Nephron (organoid): ENCODE measurements at regions not wholly inside any gene's neighbourhood (a gene's known extent, or its start where the extent isn't known, plus 50 kb on each side); places are given as distances from the start of the nearest gene placed in this dataset.

Source experiments
- H3K27ac Mint-ChIP-seq, 3 experiments: 2 replicates each; pipeline ENCODE4 v1.8.0; 2020; ENCODE audit warnings: mixed read lengths in 3 of 3, mild to moderate bottlenecking in 2 of 3, moderate library complexity in 1 of 3
- H3K27me3 Mint-ChIP-seq: 2 replicates; pipeline ENCODE4 v1.8.0; 2021; ENCODE audit warnings: low read depth, mild to moderate bottlenecking, moderate library complexity, mixed read lengths
- H3K36me3 Mint-ChIP-seq: 2 replicates; pipeline ENCODE4 v1.8.0; 2020; ENCODE audit warnings: low read depth, mixed read lengths
- H3K4me1 Mint-ChIP-seq: 2 replicates; pipeline ENCODE4 v1.8.0; 2020; ENCODE audit warnings: mixed read lengths
- H3K4me3 Mint-ChIP-seq, 3 experiments: 2 replicates each; pipeline ENCODE4 v1.8.0; 2020; ENCODE audit warnings: mild to moderate bottlenecking in 3 of 3, mixed read lengths in 3 of 3, moderate library complexity in 2 of 3
- H3K9me3 Mint-ChIP-seq: 2 replicates; pipeline ENCODE4 v1.8.0; 2020; ENCODE audit warnings: mixed read lengths
- TF ChIP-seq, protein P1 (sequence below), 3 experiments: fragments of 200-600 bp; sonication (generic); IDR thresholded peaks; one replicate each; pipeline ENCODE4 v1.5.0; 2021; ENCODE audit warnings: antibody characterized with exemption in 3 of 3; ENCODE audit not compliant: unreplicated experiment in 3 of 3

DNA sequence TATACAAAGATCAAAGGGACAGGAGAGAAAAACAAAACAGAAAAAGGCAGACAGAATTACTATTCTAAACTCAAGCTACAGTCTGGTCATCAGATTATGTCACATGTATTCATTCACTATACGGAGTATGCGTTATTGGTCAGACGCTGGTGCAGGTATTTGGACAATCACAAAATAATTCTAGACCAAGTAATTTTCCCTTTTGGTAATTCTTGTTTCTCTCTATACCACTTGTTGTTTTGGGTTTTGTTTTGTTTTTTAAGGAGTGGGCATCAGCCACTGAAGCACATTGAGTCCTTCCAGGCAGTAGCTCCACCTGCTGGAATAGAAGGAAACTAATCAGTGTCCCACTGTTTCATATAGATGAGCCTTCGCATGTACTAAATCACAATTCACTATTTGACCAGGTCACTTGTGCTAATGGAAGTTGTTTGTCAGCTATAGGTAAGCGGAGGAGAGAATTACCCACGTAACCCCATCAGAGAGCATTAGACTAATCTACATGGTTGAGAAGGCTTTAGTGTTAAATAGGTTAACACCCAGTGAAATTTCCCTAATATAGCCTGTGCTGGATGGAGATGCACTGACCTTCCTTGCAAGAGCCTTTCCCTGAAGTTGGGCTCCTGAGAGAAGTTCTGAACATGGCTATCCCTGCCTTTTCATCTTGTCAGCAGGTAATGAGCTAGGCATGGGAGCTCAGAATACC is 77.9 kb downstream of the TNFAIP3 start:
- TF ChIP-seq, protein P1, sequence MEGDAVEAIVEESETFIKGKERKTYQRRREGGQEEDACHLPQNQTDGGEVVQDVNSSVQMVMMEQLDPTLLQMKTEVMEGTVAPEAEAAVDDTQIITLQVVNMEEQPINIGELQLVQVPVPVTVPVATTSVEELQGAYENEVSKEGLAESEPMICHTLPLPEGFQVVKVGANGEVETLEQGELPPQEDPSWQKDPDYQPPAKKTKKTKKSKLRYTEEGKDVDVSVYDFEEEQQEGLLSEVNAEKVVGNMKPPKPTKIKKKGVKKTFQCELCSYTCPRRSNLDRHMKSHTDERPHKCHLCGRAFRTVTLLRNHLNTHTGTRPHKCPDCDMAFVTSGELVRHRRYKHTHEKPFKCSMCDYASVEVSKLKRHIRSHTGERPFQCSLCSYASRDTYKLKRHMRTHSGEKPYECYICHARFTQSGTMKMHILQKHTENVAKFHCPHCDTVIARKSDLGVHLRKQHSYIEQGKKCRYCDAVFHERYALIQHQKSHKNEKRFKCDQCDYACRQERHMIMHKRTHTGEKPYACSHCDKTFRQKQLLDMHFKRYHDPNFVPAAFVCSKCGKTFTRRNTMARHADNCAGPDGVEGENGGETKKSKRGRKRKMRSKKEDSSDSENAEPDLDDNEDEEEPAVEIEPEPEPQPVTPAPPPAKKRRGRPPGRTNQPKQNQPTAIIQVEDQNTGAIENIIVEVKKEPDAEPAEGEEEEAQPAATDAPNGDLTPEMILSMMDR (IDR thresholded peaks at IDR 0.05; ENCODE audit: unreplicated experiment in 3 of 3), result peak; percentile 78 to 84 (median 78)
- Mint-ChIP-seq H3K4me1 (peaks cover 9% of the 10 kb centered on the region), H3K27ac (no peak overlapping the region), H3K27me3 (peaks cover 7% of the 10 kb centered on the region), H3K4me3 (no peak overlapping the region), H3K36me3 (no peaks in the 10 kb centered on the region), H3K9me3 (peaks cover 3% of the 10 kb centered on the region)

DNA sequence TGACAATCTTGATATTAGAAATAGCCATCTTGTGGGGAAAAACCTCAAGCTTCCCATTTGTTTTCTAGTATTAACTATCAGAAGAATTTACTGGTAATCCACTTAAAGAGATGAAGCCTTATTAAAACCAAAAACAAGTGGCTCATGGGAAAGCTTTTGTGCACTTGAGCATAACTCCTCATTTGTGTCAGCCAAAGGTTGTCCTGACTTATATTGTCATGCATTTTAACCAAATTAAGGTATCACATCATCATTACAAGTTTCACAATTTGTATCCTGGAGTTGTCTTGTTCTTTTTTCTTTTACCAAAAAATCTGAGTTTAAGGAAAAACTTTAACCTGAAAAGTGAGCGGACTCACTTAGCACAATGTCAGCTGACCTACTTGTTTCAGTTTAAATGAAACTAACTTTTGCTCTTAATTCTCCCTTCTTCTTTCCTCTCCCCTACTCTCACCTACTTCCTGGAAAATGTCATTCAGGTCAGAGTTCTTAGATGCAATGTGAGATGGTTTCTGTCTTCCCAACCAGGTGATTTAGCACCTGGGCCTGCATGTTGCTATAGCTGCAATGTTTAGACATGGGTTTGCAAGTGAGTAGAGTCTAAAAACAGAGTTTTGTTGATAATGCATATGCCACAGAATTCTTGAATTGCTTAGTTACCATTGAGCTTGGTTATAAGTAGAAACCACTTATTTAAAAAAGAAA is 82.8 kb downstream of the TNFAIP3 start:
- H3K9me3 Mint-ChIP-seq, result no peaks in the 10 kb centered on the region
- no peak overlapping the region for H3K4me3 Mint-ChIP-seq
- H3K27me3 Mint-ChIP-seq, result peaks cover 3% of the 10 kb centered on the region
- no peaks in the 10 kb centered on the region for H3K36me3 Mint-ChIP-seq
- H3K4me1 Mint-ChIP-seq, result peaks cover 4% of the 10 kb centered on the region
- TF ChIP-seq, protein P1 (IDR thresholded peaks at IDR 0.05; ENCODE audit: unreplicated experiment in 3 of 3), result no peak
- H3K27ac Mint-ChIP-seq, result no peak overlapping the region

DNA sequence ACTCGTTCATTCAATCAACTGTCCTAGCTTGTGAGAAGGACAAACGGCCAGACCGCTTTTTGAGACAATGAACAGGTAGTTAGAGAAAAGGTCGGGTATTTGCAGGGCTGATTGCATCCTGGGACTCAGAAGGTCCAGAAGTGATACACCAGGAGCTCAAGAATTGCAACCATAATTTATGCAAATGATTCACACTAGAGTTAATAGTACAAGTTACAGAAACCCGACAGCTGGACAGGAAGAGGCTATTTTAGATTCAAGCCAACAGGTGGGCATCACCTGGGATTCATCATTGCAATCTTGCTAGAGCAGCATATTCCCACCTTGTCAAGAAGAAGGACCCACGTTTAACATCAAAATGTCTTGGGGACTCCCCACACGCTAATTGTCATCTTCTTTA is 83.5 kb downstream of the TNFAIP3 start:
- H3K4me3 Mint-ChIP-seq, result no peak overlapping the region
- peaks cover 3% of the 10 kb centered on the region for H3K27me3 Mint-ChIP-seq
- H3K27ac Mint-ChIP-seq, result no peak overlapping the region
- peaks cover 4% of the 10 kb centered on the region for H3K4me1 Mint-ChIP-seq
- no peaks in the 10 kb centered on the region for H3K9me3 Mint-ChIP-seq
- TF ChIP-seq, protein P1 (IDR thresholded peaks at IDR 0.05; ENCODE audit: unreplicated experiment in 3 of 3), result no peak
- H3K36me3 Mint-ChIP-seq, result no peaks in the 10 kb centered on the region

DNA sequence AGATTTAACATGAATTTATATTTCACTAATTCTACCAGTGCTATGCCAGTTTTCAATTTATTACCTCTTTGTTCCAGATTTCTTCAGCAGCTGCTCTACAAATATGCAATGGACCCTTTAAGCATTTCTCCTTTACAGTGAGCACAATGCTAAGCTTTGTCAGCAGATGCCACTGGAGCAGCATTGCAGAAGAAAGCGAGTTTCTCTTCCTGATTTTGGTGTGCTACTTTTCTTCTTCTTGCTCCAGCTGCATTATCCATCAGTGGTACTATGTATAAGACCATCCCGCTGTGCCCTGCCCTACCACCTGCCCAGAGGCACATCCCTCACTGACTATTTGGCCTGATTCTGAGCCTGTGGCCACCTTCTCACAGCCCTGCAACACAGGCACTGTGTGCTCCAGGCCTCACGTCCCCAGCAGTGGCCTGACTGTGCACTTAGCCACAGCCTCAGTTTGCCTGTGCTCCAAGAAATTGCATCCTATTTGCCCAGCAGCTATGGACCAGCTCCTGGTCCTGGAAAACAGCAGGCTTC is 84.1 kb downstream of the TNFAIP3 start:
- Mint-ChIP-seq H3K4me1 (peaks cover 4% of the 10 kb centered on the region), H3K27me3 (peaks cover 3% of the 10 kb centered on the region), H3K4me3 (no peak overlapping the region), H3K9me3 (no peaks in the 10 kb centered on the region), H3K36me3 (no peaks in the 10 kb centered on the region), H3K27ac (no peak overlapping the region)
- TF ChIP-seq, protein P1 (IDR thresholded peaks at IDR 0.05; ENCODE audit: unreplicated experiment in 3 of 3), result no peak

DNA sequence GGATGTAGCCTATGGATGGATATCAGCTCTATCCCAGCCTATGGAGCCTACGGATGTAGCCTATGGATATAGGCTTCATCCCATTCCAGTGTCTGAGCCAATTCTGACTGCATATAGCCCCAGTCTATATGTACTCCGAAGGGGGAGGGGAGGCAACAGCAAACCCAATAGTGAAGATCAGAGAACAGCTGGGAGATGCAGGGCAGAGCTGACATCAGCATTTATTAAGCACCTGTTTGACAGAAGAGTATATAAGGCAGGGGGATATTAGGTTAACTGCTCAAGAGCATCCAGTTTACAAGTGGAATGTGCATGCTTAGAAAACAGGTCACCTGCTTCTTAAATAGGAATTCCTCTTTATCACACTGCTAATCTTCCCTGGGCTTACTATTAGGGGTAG is 85.2 kb downstream of the TNFAIP3 start:
- Mint-ChIP-seq H3K4me1 (no peaks in the 10 kb centered on the region), H3K27me3 (peaks cover 3% of the 10 kb centered on the region), H3K9me3 (no peaks in the 10 kb centered on the region), H3K36me3 (no peaks in the 10 kb centered on the region), H3K4me3 (no peak overlapping the region), H3K27ac (no peak overlapping the region)
- TF ChIP-seq, protein P1 (IDR thresholded peaks at IDR 0.05; ENCODE audit: unreplicated experiment in 3 of 3), result no peak
